ENCODE measurements at regions not wholly inside any gene's neighbourhood (a gene's known extent, or its start where the extent isn't known, plus 50 kb on each side); places are given as distances from the start of the nearest gene placed in this dataset.
A peak's percentile ranks its signal among the peaks of the same experiment; 100 is the strongest.

- peaks cover 3% of the 10 kb centered on the region for H3K4me1 ChIP-seq (ENCODE audit: insufficient read depth, low read length)
- H3K9me3 ChIP-seq (ENCODE audit: insufficient read depth, low read depth, low read length), result no peaks in the 10 kb centered on the region
- H3K4me3 ChIP-seq (ENCODE audit: low read length), result peak overlapping the region; percentile 83
- H3K27ac ChIP-seq (ENCODE audit: low read length), result no peak overlapping the region
- H3K27me3 ChIP-seq (ENCODE audit: insufficient read depth, low read length), result peaks cover 80% of the 10 kb centered on the region
- H3K36me3 ChIP-seq (ENCODE audit: insufficient read depth, low read depth, low read length), result no peaks in the 10 kb centered on the region
- H3K9ac ChIP-seq (ENCODE audit: low read depth, low read length), result peak overlapping the region; percentile 75; the same call in 1 of the 2 replicates
Measured at GRCh38 chr17:36808180-36808661, 129.1 kb upstream of the LHX1 start.

- H3K27ac ChIP-seq (ENCODE audit: low read length), result no peak overlapping the region
- no peaks in the 10 kb centered on the region for H3K9me3 ChIP-seq (ENCODE audit: insufficient read depth, low read depth, low read length)
- peak overlapping the region; percentile 18; the same call in 1 of the 2 replicates for H3K4me3 ChIP-seq (ENCODE audit: low read length)
- peaks cover 10% of the 10 kb centered on the region for H3K4me1 ChIP-seq (ENCODE audit: insufficient read depth, low read length)
- peaks cover 72% of the 10 kb centered on the region for H3K27me3 ChIP-seq (ENCODE audit: insufficient read depth, low read length)
- no peaks in the 10 kb centered on the region for H3K36me3 ChIP-seq (ENCODE audit: insufficient read depth, low read depth, low read length)
- H3K9ac ChIP-seq (ENCODE audit: low read depth, low read length), result 0 out of 2 replicates have a peak overlapping the region, but pooled peaks have one; percentile 6
Measured at GRCh38 chr17:36812762-36813161, 124.5 kb upstream of the LHX1 start.

- Histone ChIP-seq H3K27ac (ENCODE audit: low read length) (no peak overlapping the region), H3K4me3 (ENCODE audit: low read length) (no peak overlapping the region; the same call in 1 of the 2 replicates), H3K36me3 (ENCODE audit: insufficient read depth, low read depth, low read length) (no peaks in the 10 kb centered on the region), H3K4me1 (ENCODE audit: insufficient read depth, low read length) (peaks cover 10% of the 10 kb centered on the region), H3K9me3 (ENCODE audit: insufficient read depth, low read depth, low read length) (no peaks in the 10 kb centered on the region), H3K27me3 (ENCODE audit: insufficient read depth, low read length) (peaks cover 66% of the 10 kb centered on the region), H3K9ac (ENCODE audit: low read depth, low read length) (0 out of 2 replicates have a peak overlapping the region, but pooled peaks have one; percentile 6)
Measured at GRCh38 chr17:36813357-36813756, 123.9 kb upstream of the LHX1 start.

- H3K9me3 ChIP-seq (ENCODE audit: insufficient read depth, low read depth, low read length), result no peaks in the 10 kb centered on the region
- H3K9ac ChIP-seq (ENCODE audit: low read depth, low read length), result no peak overlapping the region
- no peaks in the 10 kb centered on the region for H3K36me3 ChIP-seq (ENCODE audit: insufficient read depth, low read depth, low read length)
- no peak overlapping the region for H3K27ac ChIP-seq (ENCODE audit: low read length)
- H3K4me1 ChIP-seq (ENCODE audit: insufficient read depth, low read length), result peaks cover 10% of the 10 kb centered on the region
- peaks cover 59% of the 10 kb centered on the region for H3K27me3 ChIP-seq (ENCODE audit: insufficient read depth, low read length)
- no peak overlapping the region for H3K4me3 ChIP-seq (ENCODE audit: low read length)
Measured at GRCh38 chr17:36813957-36814563, 123.2 kb upstream of the LHX1 start.

- Histone ChIP-seq H3K9ac (ENCODE audit: low read depth, low read length) (no peak overlapping the region), H3K36me3 (ENCODE audit: insufficient read depth, low read depth, low read length) (no peaks in the 10 kb centered on the region), H3K27ac (ENCODE audit: low read length) (no peak overlapping the region), H3K27me3 (ENCODE audit: insufficient read depth, low read length) (peaks cover 50% of the 10 kb centered on the region), H3K4me3 (ENCODE audit: low read length) (no peak overlapping the region), H3K9me3 (ENCODE audit: insufficient read depth, low read depth, low read length) (no peaks in the 10 kb centered on the region), H3K4me1 (ENCODE audit: insufficient read depth, low read length) (peaks cover 10% of the 10 kb centered on the region)
Measured at GRCh38 chr17:36814958-36815357, 122.3 kb upstream of the LHX1 start.

GRCh38 chr17:36816214-36816906, 120.9 kb upstream of the LHX1 start:
- no peak overlapping the region for H3K27ac ChIP-seq (ENCODE audit: low read length)
- H3K27me3 ChIP-seq (ENCODE audit: insufficient read depth, low read length), result peaks cover 36% of the 10 kb centered on the region
- H3K4me3 ChIP-seq (ENCODE audit: low read length), result no peak overlapping the region
- H3K9me3 ChIP-seq (ENCODE audit: insufficient read depth, low read depth, low read length), result no peaks in the 10 kb centered on the region
- H3K36me3 ChIP-seq (ENCODE audit: insufficient read depth, low read depth, low read length), result no peaks in the 10 kb centered on the region
- peaks cover 10% of the 10 kb centered on the region for H3K4me1 ChIP-seq (ENCODE audit: insufficient read depth, low read length)
- no peak overlapping the region for H3K9ac ChIP-seq (ENCODE audit: low read depth, low read length)

- Histone ChIP-seq H3K9ac (ENCODE audit: low read depth, low read length) (no peak overlapping the region), H3K27ac (ENCODE audit: low read length) (no peak overlapping the region), H3K27me3 (ENCODE audit: insufficient read depth, low read length) (peaks cover 31% of the 10 kb centered on the region), H3K9me3 (ENCODE audit: insufficient read depth, low read depth, low read length) (no peaks in the 10 kb centered on the region), H3K4me3 (ENCODE audit: low read length) (no peak overlapping the region), H3K36me3 (ENCODE audit: insufficient read depth, low read depth, low read length) (no peaks in the 10 kb centered on the region), H3K4me1 (ENCODE audit: insufficient read depth, low read length) (peaks cover 10% of the 10 kb centered on the region)
Measured at GRCh38 chr17:36816907-36817288, 120.4 kb upstream of the LHX1 start.

GRCh38 chr17:36817483-36818048, 119.7 kb upstream of the LHX1 start:
- Histone ChIP-seq H3K9me3 (ENCODE audit: insufficient read depth, low read depth, low read length) (no peaks in the 10 kb centered on the region), H3K4me1 (ENCODE audit: insufficient read depth, low read length) (peaks cover 10% of the 10 kb centered on the region), H3K4me3 (ENCODE audit: low read length) (no peak overlapping the region), H3K27me3 (ENCODE audit: insufficient read depth, low read length) (peaks cover 24% of the 10 kb centered on the region), H3K27ac (ENCODE audit: low read length) (no peak overlapping the region), H3K9ac (ENCODE audit: low read depth, low read length) (no peak overlapping the region), H3K36me3 (ENCODE audit: insufficient read depth, low read depth, low read length) (no peaks in the 10 kb centered on the region)

- no peak overlapping the region for H3K9ac ChIP-seq (ENCODE audit: low read depth, low read length)
- H3K36me3 ChIP-seq (ENCODE audit: insufficient read depth, low read depth, low read length), result no peaks in the 10 kb centered on the region
- peaks cover 17% of the 10 kb centered on the region for H3K27me3 ChIP-seq (ENCODE audit: insufficient read depth, low read length)
- H3K4me3 ChIP-seq (ENCODE audit: low read length), result no peak overlapping the region
- H3K4me1 ChIP-seq (ENCODE audit: insufficient read depth, low read length), result peaks cover 6% of the 10 kb centered on the region
- H3K27ac ChIP-seq (ENCODE audit: low read length), result no peak overlapping the region
- no peaks in the 10 kb centered on the region for H3K9me3 ChIP-seq (ENCODE audit: insufficient read depth, low read depth, low read length)
Measured at GRCh38 chr17:36818134-36818825, 119.0 kb upstream of the LHX1 start.

GRCh38 chr17:36823850-36824677, 113.2 kb upstream of the LHX1 start:
- no peak overlapping the region for H3K27ac ChIP-seq (ENCODE audit: low read length)
- H3K9me3 ChIP-seq (ENCODE audit: insufficient read depth, low read depth, low read length), result no peaks in the 10 kb centered on the region
- no peaks in the 10 kb centered on the region for H3K36me3 ChIP-seq (ENCODE audit: insufficient read depth, low read depth, low read length)
- peaks cover 6% of the 10 kb centered on the region; the same call in 1 of the 2 replicates for H3K4me1 ChIP-seq (ENCODE audit: insufficient read depth, low read length)
- no peak overlapping the region for H3K4me3 ChIP-seq (ENCODE audit: low read length)
- no peak overlapping the region for H3K9ac ChIP-seq (ENCODE audit: low read depth, low read length)
- H3K27me3 ChIP-seq (ENCODE audit: insufficient read depth, low read length), result peaks cover 8% of the 10 kb centered on the region

GRCh38 chr17:36824678-36825101, 112.6 kb upstream of the LHX1 start:
- Histone ChIP-seq H3K36me3 (ENCODE audit: insufficient read depth, low read depth, low read length) (no peaks in the 10 kb centered on the region), H3K4me3 (ENCODE audit: low read length) (no peak overlapping the region), H3K27ac (ENCODE audit: low read length) (no peak overlapping the region), H3K4me1 (ENCODE audit: insufficient read depth, low read length) (peaks cover 6% of the 10 kb centered on the region; the same call in 1 of the 2 replicates), H3K9ac (ENCODE audit: low read depth, low read length) (no peak overlapping the region), H3K27me3 (ENCODE audit: insufficient read depth, low read length) (peaks cover 8% of the 10 kb centered on the region), H3K9me3 (ENCODE audit: insufficient read depth, low read depth, low read length) (no peaks in the 10 kb centered on the region)

Measured in iPS-20b (cell line).